GM19240 (cell line): ENCODE measurements at regions not wholly inside any gene's neighbourhood (a gene's known extent, or its start where the extent isn't known, plus 50 kb on each side); places are given as distances from the start of the nearest gene placed in this dataset.

Source experiments
- DNase-seq: peaks from one replicate; pipeline ENCODE4 v3.0.0; 2011; ENCODE audit warnings: low spot score; ENCODE audit not compliant: insufficient read length

GRCh38 chr7:109735881-109736280 is 1166.2 kb downstream of the DNAJB9 start:
- DNase-seq: no peak

- DNase-seq: no peak
Measured at GRCh38 chr7:109745677-109746410, 1176.2 kb downstream of the DNAJB9 start.

DNA sequence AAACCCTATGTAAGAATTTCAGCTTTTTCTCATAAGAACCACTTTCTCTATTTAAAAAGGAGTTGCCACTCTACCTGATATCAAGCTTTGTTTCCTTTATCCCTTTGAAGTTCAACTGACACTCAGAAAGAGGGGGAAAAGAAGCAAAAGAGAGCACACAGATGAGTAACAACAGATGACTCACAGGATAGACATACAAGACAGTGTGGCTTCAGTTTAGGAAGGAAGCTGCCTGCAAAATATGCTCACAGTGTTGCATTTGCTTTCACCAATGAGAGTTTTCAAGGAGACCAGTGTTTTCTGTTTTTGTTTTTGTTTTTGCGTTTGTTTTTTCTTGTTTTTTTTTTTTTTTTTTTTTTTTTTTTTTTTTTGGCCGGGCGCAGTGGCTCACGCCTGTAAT is 1181.6 kb downstream of the DNAJB9 start:
- no peak for DNase-seq

DNA sequence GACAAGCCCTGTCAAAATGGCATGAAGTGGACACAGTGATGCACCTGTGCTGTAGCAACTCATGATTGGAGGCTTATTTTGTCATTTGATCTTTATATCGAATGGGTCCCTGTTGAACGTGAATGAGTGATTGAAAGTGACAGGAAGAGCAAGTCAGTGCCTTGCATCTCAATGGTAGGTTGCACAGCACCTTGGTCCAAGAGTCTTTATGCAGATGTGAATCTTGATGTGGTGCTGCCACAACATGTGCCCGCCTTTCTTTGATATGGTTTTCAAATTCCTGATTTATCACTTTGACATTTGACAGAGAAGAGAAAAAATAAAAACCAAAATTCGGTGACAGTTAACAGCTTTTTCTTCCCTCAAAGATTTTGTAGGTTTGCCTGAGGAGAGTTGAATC is 1182.4 kb downstream of the DNAJB9 start:
- no peak for DNase-seq

DNA sequence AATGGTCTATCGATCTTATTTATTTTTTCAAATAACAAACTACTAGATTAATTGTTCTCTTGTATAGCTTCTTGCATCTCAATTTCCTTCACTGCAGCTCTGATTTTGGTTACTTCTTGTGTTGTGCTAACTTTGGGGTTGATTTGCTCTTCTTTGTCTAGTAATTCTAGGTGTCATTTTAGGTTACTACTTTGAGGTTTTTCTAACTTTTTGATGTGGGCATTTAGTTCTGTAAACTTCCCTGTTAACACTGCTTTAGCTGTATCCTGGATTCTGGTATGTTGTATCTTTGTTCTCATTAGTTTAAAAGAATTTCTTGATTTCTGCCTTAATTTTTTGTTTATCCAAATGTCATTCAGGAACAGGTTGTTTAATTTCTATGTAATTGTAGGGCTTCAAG is 1188.0 kb downstream of the DNAJB9 start:
- no peak for DNase-seq

DNA sequence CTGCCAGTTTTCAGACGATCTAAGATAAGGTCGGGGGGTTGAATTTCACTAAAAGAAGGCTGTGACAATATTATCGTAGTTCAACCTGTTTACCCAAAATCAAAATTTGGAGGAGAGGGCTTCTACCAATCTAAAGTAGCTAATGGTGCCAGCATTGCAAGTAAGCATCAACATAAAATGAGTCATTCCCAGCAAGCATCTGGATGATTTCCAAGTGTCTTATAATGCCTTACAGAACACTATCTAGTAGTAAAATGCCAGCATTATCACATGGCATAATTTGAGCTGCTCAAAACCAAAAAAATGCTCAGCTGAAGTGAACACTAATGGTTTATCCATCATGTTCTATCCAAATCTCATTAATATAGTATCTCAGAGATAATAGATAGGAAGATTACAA is 1193.9 kb downstream of the DNAJB9 start:
- no peak for DNase-seq

DNA sequence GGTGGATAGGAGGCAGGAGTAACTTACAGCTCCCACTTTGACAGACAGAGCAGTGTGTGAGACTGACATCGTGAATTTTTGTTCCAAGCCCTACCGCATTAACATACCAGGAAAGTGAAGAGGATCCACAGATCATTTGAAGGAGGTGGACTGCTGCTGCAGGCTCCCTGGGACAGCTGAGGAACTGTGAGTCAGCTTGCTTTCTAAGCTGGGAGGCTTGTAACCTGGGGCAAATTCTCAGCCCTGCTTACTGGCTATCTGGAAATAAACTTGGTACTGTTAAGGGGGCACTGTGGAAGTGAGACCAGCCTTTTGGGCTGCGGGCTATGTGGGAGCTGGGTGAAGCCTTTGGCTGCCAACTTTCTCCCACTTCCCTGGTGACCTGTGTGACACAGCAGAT is 1202.5 kb downstream of the DNAJB9 start:
- no peak for DNase-seq

DNA sequence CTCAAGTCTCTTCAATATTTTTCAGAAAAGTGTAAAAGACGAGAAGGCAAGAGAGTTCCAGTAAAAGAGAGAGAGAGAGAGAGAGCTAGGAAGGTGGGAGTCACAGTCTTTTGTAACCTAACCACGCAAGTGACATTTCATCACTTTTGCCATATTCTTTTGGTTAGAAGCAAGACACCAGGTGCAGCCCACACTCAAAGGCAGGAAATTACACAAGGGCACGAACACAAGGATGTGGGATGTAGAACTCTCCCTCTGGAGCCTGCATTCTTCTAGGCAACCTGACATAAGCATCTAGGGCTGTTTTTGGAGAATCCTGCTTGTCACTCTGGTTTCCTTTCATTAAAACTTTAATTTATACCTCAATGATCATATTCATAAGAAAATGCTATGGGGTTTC is 1213.1 kb downstream of the DNAJB9 start:
- DNase-seq: no peak

DNA sequence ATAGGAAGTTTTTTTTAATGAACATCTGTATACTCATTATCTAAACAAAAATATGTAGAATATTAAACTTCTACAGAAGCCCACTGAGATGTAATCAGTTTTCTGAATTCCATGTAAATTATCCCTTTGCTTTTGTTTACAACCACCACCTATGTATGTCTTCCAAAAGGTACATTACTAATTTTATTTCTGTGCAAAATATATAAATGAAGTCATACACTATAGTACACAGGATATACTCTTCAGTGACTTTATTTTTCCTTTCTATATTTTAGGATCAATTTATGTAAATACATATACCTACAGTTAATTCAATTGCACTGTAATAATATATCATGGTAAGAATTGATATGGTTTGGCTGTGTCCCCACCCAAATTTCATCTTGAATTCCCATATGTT is 1236.9 kb downstream of the DNAJB9 start:
- DNase-seq: no peak

GRCh38 chr7:109821156-109821555 is 1251.5 kb downstream of the DNAJB9 start:
- no peak for DNase-seq

- no peak for DNase-seq
Measured at GRCh38 chr7:109834851-109835250, 1256.1 kb upstream of the LRRN3 start.

DNA sequence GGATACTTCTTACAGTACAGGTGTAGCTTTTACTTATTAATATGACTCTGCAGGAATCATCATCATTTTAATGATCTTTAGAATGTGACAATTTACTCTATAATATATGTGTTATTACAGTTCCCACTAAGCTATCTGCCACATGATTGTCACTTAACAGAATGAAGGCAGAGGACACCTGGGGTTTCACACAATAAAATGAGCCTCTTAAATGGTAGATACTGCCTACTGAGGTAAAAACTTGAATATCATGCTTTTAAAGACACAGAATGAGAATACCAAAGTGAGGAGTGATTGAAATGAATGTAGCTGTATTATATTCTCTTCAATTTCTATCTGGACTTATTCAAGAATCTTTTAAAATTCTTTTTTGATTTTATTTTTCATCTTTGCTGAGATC is 1255.3 kb upstream of the LRRN3 start:
- no peak for DNase-seq

GRCh38 chr7:109836016-109836415 is 1254.9 kb upstream of the LRRN3 start:
- DNase-seq: no peak

DNA sequence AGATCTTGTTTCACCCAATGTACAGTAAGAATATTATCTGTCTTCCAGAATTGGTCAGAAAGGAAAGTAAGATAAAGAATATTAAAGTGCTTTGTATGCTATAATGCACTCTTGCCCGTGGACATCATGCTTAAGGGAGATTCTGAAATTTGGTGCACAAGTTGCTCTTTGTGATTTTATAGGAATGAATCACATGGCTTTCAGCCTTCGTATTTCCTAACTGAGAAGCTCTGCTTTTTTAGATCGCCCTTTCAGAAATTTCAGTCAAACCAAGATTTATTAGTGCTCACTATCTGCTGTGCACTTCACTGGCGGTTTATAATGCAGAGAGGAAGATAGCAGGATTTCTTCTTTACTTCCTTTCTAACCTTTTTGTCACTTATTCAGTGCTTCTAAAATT is 1248.5 kb upstream of the LRRN3 start:
- DNase-seq: no peak

- DNase-seq: no peak
Measured at GRCh38 chr7:109844362-109844761, 1246.6 kb upstream of the LRRN3 start.

DNA sequence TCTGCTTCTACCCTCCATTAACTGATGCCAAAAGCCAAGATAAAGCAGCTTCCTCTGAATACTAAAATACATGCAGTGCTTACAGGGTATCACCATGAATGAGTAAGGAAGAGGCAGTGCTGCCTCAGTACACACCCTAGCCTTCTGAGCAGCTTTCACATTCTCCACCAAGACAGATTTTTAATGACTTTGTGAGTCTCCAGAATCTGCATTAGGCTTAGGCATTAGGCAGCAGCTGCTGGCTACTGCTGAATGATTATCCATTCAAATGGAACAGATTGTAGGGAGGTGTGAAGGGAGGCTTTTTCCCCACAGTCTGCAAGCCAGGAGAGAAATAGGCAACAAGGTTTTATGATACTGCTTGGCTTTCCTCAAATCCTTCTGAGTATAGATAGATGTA is 1226.7 kb upstream of the LRRN3 start:
- no peak for DNase-seq

GRCh38 chr7:109868215-109868860 is 1222.6 kb upstream of the LRRN3 start:
- no peak for DNase-seq

- no peak for DNase-seq
Measured at GRCh38 chr7:109873296-109873695, 1217.6 kb upstream of the LRRN3 start.

DNA sequence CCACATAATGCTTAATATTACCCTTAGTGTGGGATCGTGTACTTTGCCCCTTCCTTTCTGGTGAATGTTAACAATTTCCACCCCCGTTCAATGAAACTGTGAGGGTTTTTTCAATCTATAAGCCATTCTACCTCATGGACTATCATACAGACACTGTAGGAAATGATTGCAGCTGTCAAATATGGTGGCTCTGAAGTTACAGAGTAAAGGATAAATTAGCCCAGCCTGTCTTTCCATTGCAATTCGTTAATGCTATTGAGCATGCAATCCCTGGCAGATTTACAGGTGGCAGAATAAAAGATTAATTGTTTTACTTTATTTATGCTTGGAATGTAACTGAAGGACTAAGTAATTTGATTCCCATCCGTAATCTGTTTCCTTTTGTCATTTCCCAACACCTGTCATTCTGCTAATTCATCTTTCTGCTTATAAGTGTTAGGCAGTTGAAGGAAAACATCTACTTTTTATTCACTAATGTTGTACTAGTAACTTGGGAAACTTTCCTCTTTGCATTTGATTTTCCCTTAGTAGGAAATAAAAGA is 1211.6 kb upstream of the LRRN3 start:
- DNase-seq: no peak

DNA sequence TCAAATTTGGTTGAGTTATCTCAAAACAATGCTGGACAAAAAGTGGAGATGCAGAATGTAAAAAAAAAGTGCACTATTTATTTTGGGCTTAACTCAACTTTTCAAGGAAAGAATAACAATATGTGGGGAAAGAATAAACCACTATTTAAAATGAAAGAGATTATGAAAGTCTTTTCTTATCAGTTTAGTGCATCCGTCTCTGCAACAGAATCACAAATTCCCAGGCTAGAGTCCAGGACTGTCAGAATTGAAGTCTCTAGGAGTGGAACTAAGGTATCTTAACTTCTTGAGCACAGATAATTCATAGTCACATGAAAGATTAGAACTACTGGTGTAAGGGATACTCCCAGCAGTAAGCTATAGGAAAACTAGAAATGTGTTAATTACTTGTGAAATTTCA is 1200.3 kb upstream of the LRRN3 start:
- DNase-seq: no peak

GRCh38 chr7:109893231-109893630 is 1197.7 kb upstream of the LRRN3 start:
- DNase-seq: no peak

DNA sequence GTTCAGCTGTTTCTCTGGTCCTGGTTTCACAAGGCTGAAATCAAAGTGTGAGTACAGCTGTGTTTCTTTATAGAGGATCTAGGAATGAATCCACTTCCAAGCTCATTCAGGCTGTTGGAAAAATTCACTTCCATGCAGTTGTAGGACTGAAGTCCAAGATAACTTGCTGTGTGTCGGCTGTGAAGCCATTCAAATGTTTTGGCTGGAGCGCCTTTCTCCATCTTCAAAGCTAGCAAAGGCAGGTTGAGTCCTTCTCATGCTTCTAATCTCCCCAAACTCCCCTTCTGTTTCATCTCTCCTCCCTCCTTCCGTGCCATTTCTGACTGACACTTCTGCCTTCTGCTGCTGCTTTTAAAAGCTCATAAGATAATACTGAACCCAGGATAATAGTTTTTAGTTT is 1195.4 kb upstream of the LRRN3 start:
- no peak for DNase-seq

DNA sequence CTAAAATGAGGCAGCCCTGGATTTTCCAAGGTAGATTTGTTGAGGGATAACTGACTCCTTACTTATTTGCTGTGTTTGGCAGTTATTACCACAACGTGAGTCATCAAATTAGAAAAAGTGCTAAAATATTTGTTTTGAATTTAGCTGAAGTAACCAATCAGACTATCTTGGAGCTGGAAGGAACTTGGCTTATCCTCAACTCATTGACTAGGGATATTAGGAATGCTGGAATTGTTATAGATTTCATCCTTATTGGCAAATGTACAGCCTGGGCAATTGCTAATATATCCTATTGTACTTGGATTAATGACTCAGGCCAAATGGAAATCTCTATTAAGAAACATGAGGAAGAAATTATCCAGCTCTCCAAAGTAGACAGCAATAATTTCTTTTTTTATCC is 1189.0 kb upstream of the LRRN3 start:
- DNase-seq: no peak
